HS-27A (cell line): ENCODE measurements at regions not wholly inside any gene's neighbourhood (a gene's known extent, or its start where the extent isn't known, plus 50 kb on each side); places are given as distances from the start of the nearest gene placed in this dataset.
A peak's percentile ranks its signal among the peaks of the same experiment; 100 is the strongest.

Experiments used
- DNase-seq: peaks from one replicate; pipeline ENCODE4 v3.0.0-alpha.2; 2012; ENCODE audit warnings: low read depth, missing footprints

DNA sequence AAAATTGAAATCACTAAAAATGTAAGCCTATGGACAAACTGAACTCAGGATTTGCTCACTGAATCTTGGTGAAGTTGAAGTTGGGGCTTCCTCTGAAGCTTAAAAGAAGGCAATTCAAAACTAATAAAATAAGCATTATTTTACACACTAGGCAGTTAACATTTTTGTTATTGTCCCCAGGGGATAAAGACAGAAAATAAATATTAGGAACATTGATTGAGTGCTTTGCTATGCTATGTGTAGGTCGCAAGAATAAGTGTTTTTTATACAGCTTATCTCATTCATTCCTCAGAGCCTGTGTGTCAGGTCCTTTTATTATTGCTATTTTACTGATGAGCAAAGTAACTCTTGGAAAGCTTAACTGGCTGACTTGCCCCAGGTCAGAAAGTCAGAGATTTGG lies 82.2 kb downstream of the ZNF608 start:
- no peak for DNase-seq

DNA sequence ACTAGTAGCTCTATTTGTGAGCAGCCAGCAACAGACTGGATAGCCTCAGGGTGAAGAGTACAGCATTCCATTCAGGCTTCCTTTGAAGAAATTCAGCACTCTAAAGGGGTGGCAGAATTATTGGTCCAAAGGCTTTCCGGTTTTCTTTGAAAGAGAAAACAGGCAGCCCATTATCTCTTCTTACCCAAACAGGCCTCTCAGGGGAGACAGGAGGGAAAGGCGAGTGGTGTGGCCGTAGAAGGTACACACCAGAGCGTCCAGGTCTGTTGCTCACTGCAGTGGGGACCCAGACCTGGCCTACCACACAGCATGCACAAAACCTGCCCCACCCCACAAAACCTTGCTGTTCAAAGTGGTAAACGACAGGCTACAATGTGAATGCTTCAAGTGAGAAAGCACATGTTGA lies 83.3 kb downstream of the ZNF608 start:
- DNase-seq = no peak

DNA sequence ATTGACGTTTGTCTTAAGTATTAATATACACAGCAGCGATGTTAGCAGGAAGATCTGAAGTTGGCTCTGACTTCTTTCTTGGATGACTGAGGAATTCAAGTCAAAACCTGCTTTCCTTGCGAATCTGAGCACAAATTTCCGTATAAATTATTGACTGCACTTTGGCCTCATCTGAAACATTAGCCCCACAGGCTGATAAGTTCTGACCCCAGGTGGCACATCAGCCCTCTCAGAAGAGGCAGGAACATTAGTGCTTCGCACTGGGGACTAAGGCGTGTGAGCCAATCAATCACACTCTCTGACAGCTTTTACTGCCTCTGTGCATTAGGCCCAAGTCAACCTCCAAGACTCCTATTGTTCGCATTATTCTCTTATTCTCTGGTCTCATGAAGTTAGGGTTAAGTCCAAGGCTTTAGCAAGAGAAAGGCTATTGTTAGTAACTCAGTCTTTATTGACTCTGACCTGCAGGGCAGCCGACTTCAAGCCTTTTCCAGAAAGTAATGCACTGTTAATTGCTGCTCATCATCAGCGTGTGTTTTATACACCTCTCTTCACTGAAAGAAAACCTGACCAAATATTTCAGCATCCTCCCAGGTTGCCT lies 84.2 kb downstream of the ZNF608 start:
- no peak for DNase-seq

DNA sequence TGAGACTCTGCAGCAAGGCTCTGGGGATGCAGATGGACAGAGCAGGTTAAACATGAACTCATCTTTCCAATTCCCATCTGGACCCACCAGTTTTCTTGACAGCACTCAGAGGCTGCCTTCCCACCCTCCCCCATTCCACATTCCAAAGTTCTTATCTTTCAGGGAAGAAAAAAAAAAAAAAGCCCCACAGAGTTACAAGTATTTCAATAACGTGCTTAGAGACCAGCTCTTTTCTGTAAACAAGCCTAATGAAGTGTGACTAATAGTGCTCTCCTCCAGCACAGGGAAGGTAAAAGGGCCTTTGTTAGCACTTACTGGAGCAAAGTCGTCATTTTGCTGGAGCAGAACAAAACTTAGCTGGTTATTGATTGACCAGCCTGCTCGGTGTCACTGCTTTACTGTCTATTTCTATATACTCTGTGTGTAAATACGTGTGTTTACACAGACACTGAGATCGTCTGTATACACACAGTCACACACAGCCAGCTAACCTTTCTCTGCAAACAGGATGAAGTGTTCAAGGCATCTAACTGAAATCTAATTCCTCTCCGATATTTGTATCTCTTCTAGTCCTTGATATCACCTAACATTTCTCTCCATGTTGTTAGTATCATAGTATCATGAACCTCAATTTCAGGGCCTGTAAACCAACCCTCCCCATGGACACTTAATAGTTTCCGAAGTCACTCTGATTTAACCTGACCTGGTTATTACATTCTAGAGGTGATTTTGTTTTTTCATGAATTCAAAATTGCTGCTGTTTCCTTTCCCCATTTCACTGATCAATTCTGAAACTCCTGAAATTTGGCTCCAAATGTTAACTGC lies 84.9 kb downstream of the ZNF608 start:
- DNase-seq = peak; percentile 58

DNA sequence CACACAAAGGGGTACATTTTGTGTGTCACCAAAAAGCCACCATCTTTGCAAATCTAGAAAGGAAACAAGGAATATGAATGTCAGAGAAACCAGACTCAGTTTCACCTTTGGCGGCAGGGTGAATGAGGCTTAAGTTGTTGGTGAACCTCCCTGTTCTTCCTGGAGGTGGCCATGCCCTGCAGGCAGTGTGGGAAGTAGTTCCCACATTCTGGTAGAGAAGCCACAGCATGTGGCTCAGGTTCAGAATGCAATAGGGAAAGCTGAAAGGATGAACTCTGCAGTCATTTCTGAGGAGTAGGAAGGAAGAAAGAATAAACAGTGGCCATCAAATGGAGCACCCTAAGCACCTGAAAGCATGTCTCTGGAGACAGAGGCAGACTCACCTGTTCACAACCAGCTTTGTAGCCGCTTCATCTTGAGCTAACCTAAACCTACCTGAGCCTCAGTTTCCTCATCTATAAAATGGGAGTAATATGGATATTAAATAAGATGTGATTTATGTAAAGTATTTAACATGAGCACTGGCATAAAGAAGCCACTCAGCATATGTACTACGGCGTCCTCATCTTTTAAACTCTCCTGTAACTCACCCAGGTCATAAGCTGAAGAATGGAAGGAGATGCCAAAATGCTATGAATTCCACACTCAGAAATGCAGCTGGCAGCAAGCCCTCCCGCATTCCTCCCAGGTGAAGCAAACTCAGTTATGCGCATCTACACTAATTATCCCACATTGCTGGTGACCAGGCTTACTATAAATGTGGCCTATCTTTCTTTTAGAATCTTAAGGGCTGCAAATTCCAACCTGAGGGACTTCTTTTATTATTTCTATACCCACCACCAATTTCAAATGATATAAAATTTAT lies 86.0 kb downstream of the ZNF608 start:
- no peak for DNase-seq

DNA sequence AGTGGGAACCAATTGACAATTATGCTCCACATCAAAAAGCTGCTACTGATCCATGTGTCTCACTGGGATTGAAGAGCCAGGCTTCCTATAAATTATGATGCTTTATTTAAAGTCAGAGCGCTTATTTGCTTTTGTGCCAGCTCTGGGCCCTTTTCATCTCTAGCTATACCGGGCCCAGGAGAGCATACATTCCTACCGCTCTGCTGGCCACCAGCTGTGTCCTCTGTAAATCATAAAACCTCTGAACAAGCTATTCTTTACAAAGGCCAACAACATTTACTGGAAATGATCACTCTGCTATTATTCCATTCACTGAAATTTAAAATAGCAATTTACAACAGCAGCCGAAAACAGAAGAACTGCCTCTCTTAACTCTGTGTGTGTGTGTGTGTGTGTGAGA lies 86.6 kb downstream of the ZNF608 start:
- DNase-seq = no peak

DNA sequence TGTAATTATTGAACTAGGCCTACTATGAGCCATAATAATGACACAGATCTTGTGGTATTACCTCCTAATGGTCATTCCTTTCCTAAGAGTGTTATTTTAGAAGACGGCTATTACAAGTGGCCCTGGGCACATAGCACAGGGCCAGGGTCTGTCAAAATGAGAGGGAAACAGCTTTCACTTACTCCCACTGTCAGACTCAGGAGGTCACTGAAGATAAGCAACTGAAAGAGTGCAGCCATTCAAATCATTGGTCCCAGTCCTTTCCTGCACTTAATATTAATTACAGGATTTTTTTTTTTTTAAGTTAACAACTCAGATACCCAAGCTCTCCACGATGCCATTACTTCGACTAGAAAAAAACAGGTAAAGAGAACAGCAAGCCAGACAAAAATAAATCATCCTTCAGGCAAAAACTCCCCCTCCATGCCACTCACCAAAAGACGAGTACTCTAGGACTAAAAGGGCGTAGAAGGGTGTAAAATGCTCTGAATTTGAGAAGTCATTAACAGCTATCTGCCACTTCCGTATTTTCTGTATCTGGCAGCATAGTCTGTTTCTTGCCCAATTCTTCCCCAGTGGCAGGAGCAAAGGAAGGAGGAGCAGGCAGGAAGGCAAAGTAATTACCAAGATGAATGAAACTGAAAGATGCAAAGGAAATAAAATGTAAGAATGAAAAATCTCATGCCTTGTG lies 87.4 kb downstream of the ZNF608 start:
- no peak for DNase-seq

DNA sequence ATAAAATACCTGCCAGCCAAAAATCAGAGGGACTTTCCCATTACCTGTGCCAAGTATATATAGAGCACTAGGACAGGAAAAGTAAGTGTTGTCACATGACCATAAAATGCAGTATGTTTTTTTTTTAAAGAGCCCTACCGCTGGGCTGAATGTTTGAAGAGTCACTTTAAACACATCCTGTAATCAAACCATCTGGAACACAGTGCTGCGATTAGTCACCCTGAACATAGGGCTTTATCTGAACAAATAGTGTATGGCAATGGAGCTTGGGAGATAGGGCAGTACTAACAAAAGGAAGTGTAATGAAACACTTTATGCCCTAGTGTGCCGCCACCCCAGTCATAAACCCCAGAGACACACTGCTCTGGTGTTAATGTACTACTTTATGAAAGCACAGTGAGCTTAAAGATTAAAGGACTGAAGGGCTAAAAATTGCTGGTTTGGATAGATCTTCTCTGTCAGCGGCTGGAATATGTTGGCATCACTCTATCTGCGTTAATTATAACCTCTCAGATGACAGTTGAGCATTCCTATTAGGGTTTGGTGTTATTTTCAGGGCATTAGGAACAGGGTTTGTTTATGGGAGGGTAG lies 90.4 kb downstream of the ZNF608 start:
- DNase-seq = no peak

DNA sequence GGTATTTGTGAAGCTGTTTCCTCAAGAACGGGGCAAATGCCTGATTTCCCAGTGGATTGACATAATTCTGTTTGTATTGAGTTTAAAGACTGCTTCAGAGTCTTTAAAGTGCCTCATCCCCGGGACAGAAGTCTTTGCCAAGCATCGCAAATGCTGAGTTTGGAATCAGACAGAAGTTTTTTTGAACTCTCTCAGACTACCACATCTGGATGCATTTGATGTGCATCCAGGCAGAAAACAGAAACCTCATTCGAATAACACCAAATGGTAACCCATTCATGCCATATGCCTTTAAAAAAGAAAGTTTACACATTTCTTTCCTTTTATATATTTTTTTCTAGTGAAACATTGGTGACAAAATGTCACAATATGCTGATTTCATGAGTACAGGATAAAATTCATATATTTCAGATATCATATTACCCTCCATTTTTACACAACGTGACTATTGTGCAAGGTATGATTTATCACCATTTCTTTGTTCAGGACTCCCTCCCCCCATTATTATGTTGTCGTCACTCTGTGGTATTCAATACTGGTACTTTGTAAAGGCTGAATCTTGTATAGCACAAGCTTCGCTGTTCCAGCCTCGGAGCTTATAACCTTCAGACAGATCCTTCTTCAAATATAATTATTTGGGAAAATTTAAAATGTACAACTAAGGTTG lies 91.1 kb downstream of the ZNF608 start:
- DNase-seq = no peak

DNA sequence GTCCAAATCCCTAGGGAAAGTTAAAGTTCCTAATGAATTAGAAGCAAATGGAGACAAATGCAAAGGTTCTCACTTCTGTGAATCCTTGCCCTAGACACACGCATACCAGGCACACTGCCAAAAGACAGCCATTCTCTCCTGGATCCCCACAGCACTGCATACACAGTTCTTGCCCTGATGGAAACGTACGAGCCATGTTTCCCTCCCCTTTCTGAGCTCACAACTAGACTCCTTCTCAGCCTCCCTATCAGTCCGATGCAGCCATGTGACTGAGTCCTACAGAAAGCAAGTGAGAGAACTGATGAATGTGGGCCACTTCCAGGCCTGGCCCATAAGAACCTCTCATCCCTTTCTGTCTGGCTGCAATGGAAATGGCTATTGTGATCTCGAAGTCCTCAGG lies 92.0 kb downstream of the ZNF608 start:
- no peak for DNase-seq

DNA sequence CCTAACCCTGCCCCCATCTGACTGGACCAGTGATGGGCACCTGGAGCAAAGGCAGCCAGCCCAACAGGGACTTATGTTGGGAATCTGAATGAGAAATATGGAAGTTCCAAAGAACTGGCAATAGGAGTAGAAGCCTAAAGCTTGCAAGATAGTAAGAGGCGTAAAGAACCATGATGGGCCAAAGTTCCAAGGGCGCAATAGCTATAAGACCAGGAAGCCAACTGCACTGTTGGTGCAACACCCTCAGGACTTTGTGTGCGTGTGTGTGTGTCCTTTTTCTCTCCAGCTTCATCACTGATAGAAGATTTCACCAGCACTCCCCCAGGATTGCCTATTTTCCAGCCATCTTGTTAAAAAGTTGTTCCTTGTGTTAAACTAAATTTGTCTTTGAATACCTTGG lies 92.8 kb downstream of the ZNF608 start:
- no peak for DNase-seq

DNA sequence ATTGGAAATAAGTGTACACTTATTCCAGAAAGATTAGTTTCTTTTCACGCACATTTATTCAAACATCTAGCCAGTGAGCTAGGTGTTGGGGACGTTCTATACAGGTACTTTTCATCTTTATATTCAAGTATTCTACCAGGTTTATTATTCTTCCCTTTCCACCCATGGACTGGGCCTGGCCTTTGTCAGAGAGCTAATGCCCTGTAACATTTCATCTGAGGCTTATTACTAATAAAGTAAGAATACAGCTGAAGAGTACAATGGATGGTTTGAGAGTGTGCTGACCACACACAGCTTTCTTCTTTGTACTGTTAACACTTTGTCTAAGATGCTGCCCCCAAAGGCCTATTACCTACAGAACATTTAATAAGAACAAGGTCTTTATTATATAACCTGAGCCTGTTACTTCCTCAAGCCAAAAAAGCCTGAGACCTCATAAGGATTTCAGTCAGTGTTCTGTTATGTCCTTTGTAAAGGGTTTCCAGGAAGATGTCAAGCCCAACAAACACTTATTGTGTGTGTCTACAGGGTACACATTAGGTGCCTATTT lies 93.5 kb downstream of the ZNF608 start:
- DNase-seq = no peak

DNA sequence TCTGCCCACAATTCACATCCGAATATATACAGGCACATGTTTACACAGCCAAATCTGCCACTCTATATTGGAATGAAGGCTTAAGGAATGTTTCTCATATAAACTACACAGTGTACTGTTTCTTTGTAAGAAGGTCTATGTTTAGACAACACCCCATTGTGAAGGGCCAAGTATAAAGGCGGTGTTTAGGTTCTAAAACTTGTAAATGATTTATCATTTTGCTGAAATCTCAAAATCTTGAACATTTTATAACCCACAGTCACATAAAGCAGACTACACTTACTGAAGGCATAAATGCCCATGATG lies 94.0 kb downstream of the ZNF608 start:
- no peak for DNase-seq

DNA sequence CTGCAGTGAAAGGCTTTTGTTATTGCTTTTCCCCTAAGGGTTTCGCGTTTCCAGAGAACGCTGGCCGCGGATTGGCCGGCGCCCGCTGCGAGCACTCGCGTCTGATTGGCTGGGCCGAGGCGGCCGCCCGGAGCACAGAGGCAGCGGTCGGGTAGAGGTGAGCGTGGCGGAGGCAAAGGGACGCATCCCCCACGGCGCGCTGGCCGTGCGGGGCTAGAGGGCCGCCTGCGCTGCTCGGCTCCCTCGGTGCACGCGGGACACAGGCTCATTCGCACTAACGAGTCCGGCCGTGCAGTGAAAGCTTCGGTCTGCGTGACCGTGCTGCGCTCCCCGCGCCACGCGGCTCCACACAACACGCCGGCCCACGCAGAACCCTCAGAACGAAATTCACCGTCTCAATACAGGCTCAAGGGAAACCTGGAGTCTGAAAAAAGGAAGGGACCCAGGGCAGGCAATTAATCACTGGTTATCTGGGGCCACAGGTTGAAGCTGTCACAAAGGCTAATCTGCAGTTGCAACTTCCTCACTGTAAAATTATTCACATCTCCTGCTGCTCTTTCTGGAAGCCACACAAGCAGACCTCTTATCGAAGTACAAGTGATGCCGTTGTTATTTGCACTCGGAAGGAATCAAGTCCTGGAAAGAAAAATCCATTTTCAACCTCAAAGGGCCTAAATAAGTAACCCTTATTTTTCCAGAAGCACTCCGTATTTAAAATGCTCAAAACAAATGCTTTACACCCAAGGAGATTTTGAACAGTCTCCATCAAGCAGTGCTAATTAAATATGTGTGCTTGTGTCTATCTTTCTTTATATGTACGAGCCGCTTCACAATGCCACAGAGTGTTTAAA lies 94.6 kb downstream of the ZNF608 start:
- DNase-seq = no peak

DNA sequence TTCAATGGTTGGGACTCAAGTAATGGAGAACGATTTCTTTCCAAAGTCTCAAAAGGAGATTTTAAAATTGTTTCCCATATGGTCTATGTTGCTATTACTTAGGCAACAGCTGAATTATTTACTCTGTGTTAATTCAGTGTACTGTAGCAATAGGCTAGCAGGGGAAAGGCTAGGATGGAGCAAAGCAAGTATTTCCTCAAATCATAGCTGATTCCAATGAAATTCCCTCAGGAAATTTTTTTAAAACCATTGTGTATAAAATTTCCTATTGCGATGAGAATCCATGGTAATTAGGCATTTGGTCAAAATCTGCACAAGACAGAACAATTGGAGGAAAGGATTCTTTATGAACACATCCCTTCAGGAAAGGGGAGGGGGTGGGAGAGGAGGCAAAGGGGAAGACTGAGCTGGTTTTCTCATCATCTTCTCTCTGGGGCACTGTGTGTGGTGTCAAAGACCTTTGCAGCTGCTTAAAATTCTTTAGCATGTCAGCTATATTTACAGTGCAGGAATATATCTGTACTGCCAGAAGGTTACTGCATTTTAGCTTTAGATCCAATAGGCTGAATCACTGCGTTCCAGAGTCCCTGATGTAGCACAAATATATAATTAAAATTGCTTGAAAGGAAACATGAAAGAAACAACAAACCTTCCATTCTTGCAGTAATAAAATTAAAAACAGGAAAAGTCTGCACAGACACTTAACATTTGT lies 95.3 kb downstream of the ZNF608 start:
- DNase-seq = no peak

DNA sequence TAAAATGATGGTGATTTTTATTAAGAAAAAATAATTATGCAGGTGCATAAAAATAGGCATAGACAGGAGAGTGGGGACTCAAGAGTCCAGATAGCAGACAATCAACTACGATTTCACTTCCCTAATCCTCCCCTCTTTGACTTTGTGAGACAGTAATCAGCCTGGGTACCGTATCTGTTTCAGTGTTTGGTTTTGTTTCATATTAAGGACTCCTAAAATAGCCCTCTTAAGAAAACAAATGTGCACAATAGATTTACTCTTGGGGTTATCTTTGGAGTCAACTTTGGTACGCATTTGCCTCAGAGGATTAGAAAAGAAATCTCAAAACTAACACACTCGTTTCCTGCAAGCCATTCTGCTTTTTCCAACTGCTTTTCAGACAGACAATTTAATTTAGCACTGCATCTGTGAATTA lies 96.3 kb downstream of the ZNF608 start:
- no peak for DNase-seq

DNA sequence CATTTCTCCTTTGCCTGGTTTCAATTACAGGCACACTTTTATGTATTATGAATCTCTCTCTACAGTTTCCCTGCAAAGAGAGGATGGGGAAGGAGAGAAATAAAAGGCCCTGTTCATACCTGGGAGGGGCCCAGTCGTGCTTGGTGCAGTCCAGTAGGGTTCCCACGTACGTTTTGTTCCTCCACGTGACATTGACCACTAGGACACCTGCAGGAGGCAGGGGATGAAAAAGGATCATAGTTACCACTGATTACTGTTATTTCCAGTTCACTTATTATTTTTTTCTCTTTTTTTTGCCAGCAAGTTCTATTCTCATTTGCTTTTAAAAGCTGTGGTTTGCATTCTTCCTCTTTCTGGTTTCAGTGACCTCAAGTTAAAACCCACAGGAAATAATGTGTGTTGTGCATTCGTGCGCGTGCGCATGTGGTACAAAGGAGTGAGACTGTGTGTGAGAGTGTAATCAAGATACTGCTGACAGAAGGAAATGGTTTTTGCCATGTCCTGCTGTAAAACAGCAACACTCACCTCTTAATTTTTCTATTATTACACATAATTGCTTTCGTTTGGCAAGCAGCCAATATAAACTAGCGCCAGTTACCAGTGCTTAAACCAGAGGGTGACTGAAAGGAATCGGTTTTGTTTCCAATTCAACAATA lies 96.8 kb downstream of the ZNF608 start:
- no peak for DNase-seq

DNA sequence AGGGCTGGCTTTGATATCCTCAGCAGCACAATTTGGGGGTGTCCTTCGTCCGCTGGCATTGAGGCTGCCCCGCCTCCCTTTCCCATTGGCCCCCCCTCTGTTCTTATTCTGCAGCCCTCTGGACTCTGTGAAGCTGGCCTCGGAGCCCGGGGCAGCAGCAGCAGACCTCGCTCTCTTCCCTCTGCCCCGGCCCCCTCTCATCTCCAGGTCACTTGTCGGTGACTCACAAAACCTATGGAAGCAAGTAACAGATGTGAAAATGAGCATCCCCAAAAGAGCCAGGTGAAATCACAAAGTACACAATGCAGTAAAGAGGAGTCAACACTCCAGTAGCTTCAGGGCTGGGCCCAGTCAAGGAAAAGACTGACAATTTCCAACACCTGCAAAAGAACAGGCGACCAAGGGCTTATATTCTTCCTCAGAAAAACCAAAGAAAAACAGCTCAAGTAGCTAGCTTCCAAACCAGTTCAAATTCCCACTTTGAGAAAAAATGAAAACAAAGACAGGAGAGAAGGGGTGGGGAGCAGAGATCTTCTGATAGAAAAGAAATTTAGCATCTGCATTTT lies 97.5 kb downstream of the ZNF608 start:
- DNase-seq = no peak

DNA sequence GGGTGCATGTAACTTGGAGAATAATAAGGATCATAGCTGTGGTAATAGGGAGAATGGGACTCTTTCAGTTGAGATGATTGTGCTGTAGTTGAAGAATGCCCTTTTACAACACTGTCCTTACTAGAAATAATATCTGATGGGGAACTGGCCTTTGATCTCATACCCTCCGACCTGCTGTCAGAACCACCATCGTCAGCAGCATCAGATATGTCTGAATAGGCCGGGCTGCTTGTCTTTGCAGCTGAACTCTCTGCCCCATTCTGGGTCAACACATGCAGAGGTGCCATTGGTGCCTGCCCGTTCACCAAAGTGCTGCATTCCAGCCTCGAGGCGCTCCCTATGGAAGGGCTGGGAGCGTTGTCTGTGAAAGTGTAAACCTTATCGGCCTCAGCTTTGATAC lies 99.1 kb downstream of the ZNF608 start:
- DNase-seq = no peak
